ENCODE measurements at regions not wholly inside any gene's neighbourhood (a gene's known extent, or its start where the extent isn't known, plus 50 kb on each side); places are given as distances from the start of the nearest gene placed in this dataset.

DNA sequence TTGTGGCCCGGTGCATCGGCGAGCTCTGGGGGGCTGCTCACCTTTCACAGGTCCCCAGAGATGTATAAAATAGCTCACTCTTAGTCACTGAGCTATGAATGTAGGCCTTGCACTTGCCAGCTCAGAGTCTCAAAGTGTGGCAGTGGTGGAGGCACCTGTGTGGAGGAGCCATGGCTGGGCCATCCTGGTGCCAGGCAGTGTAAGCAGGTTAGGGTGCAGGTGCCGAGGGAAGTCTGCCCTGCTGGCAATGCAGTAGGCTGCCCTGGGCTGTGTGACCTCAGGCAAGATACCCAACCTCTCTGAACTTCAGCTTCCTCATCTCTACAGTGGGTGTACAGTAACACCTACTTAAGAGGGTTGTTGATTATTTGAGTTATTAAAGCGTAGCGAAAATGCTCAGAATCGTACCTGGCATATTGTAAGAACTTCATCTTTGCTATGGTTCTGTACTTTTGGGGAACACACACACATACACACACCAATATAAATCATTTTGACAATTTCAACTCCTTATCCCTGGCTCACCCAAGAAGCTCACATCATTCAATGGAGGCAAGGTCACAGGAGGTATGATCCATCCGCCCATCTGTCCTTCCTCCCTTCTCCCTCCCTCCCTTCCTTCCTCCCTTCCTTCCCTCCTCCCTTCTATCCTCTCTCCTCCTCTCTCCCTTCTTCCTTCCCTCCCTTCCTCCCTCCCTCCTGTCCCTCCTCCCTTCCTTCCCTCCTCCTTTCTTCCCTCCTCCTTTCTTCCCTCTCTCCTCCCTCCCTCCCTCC lies 66.8 kb upstream of the STX16 start:
- TF ChIP-seq, protein P1, sequence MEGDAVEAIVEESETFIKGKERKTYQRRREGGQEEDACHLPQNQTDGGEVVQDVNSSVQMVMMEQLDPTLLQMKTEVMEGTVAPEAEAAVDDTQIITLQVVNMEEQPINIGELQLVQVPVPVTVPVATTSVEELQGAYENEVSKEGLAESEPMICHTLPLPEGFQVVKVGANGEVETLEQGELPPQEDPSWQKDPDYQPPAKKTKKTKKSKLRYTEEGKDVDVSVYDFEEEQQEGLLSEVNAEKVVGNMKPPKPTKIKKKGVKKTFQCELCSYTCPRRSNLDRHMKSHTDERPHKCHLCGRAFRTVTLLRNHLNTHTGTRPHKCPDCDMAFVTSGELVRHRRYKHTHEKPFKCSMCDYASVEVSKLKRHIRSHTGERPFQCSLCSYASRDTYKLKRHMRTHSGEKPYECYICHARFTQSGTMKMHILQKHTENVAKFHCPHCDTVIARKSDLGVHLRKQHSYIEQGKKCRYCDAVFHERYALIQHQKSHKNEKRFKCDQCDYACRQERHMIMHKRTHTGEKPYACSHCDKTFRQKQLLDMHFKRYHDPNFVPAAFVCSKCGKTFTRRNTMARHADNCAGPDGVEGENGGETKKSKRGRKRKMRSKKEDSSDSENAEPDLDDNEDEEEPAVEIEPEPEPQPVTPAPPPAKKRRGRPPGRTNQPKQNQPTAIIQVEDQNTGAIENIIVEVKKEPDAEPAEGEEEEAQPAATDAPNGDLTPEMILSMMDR (tag by site-specific recombination; IDR thresholded peaks at IDR 0.05) = no peak
- no peak for TF ChIP-seq ZNF114 (tag by site-specific recombination; IDR thresholded peaks at IDR 0.05)
- TF ChIP-seq, protein P2, sequence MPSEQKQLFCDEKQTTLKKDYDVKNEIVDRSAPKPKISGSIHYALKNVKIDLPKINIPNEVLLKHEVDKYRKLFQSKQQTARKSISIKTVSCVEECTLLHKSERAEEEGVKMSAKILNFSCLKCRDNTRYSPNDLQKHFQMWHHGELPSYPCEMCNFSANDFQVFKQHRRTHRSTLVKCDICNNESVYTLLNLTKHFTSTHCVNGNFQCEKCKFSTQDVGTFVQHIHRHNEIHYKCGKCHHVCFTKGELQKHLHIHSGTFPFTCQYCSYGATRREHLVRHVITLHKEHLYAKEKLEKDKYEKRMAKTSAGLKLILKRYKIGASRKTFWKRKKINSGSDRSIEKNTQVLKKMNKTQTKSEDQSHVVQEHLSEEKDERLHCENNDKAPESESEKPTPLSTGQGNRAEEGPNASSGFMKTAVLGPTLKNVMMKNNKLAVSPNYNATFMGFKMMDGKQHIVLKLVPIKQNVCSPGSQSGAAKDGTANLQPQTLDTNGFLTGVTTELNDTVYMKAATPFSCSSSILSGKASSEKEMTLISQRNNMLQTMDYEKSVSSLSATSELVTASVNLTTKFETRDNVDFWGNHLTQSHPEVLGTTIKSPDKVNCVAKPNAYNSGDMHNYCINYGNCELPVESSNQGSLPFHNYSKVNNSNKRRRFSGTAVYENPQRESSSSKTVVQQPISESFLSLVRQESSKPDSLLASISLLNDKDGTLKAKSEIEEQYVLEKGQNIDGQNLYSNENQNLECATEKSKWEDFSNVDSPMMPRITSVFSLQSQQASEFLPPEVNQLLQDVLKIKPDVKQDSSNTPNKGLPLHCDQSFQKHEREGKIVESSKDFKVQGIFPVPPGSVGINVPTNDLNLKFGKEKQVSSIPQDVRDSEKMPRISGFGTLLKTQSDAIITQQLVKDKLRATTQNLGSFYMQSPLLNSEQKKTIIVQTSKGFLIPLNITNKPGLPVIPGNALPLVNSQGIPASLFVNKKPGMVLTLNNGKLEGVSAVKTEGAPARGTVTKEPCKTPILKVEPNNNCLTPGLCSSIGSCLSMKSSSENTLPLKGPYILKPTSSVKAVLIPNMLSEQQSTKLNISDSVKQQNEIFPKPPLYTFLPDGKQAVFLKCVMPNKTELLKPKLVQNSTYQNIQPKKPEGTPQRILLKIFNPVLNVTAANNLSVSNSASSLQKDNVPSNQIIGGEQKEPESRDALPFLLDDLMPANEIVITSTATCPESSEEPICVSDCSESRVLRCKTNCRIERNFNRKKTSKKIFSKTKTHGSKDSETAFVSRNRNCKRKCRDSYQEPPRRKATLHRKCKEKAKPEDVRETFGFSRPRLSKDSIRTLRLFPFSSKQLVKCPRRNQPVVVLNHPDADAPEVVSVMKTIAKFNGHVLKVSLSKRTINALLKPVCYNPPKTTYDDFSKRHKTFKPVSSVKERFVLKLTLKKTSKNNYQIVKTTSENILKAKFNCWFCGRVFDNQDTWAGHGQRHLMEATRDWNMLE (tag by site-specific recombination; conservative IDR thresholded peaks at IDR 0.05; ENCODE audit: low read depth) = no peak
- no peak for TF ChIP-seq ZNF132 (tag by site-specific recombination; IDR thresholded peaks at IDR 0.05; ENCODE audit: borderline replicate concordance)
- TF ChIP-seq, protein P3, sequence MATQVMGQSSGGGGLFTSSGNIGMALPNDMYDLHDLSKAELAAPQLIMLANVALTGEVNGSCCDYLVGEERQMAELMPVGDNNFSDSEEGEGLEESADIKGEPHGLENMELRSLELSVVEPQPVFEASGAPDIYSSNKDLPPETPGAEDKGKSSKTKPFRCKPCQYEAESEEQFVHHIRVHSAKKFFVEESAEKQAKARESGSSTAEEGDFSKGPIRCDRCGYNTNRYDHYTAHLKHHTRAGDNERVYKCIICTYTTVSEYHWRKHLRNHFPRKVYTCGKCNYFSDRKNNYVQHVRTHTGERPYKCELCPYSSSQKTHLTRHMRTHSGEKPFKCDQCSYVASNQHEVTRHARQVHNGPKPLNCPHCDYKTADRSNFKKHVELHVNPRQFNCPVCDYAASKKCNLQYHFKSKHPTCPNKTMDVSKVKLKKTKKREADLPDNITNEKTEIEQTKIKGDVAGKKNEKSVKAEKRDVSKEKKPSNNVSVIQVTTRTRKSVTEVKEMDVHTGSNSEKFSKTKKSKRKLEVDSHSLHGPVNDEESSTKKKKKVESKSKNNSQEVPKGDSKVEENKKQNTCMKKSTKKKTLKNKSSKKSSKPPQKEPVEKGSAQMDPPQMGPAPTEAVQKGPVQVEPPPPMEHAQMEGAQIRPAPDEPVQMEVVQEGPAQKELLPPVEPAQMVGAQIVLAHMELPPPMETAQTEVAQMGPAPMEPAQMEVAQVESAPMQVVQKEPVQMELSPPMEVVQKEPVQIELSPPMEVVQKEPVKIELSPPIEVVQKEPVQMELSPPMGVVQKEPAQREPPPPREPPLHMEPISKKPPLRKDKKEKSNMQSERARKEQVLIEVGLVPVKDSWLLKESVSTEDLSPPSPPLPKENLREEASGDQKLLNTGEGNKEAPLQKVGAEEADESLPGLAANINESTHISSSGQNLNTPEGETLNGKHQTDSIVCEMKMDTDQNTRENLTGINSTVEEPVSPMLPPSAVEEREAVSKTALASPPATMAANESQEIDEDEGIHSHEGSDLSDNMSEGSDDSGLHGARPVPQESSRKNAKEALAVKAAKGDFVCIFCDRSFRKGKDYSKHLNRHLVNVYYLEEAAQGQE (tag by site-specific recombination; IDR thresholded peaks at IDR 0.05) = no peak

Measured in HEK293 (cell line).